Endodermal cell (in vitro differentiated cells): ENCODE measurements at regions not wholly inside any gene's neighbourhood (a gene's known extent, or its start where the extent isn't known, plus 50 kb on each side); places are given as distances from the start of the nearest gene placed in this dataset.

Experiments used
- DNase-seq: peaks from one replicate; pipeline ENCODE4 v3.0.0-alpha.2; 2017
- H3K27ac ChIP-seq: 2 replicates; pipeline ENCODE4 v1.5.1; 2013; ENCODE audit warnings: mild to moderate bottlenecking, low read depth, low read length, moderate library complexity
- H3K27me3 ChIP-seq: 2 replicates; pipeline ENCODE4 v1.6.1; 2013; ENCODE audit warnings: mild to moderate bottlenecking, low read length, moderate library complexity; ENCODE audit not compliant: insufficient read depth, control insufficient read depth, poor library complexity, severe bottlenecking
- H3K36me3 ChIP-seq: 2 replicates; pipeline ENCODE4 v1.7.0; 2013; ENCODE audit warnings: mild to moderate bottlenecking, low read length, moderate library complexity; ENCODE audit not compliant: control insufficient read depth, insufficient read depth
- H3K4me1 ChIP-seq: one replicate; pipeline ENCODE4 v1.7.0; 2013; ENCODE audit warnings: low read length; ENCODE audit not compliant: control insufficient read depth, insufficient read depth
- H3K4me3 ChIP-seq: 2 replicates; pipeline ENCODE4 v1.5.1; 2013; ENCODE audit warnings: mild to moderate bottlenecking, low read length, moderate library complexity
- H3K9ac ChIP-seq: 2 replicates; pipeline ENCODE4 v1.6.1; 2013; ENCODE audit warnings: mild to moderate bottlenecking, low read length, moderate library complexity; ENCODE audit not compliant: poor library complexity, severe bottlenecking; ENCODE audit errors: extremely low read depth
- H3K9me3 ChIP-seq: 2 replicates; pipeline ENCODE4 v1.6.1; 2013; ENCODE audit warnings: mild to moderate bottlenecking, low read length, moderate library complexity; ENCODE audit not compliant: control insufficient read depth
- H3K27ac Mint-ChIP-seq: 2 replicates; pipeline ENCODE4 v1.8.0; 2020; ENCODE audit warnings: mixed read lengths
- H3K27me3 Mint-ChIP-seq: 2 replicates; pipeline ENCODE4 v1.8.0; 2021; ENCODE audit warnings: mild to moderate bottlenecking, mixed read lengths; ENCODE audit not compliant: insufficient read depth
- H3K36me3 Mint-ChIP-seq: 2 replicates; pipeline ENCODE4 v1.8.0; 2020; ENCODE audit warnings: low read depth, mixed read lengths
- H3K4me1 Mint-ChIP-seq: 2 replicates; pipeline ENCODE4 v1.8.0; 2020; ENCODE audit warnings: mixed read lengths
- H3K4me3 Mint-ChIP-seq: 2 replicates; pipeline ENCODE4 v1.8.0; 2020; ENCODE audit warnings: mild to moderate bottlenecking, moderate library complexity, mixed read lengths
- H3K9me3 Mint-ChIP-seq: 2 replicates; pipeline ENCODE4 v1.8.0; 2020; ENCODE audit warnings: mild to moderate bottlenecking, mixed read lengths
- WGBS, 2 experiments: methylation state at CpG; one replicate each; pipeline versions ENCODE4 v1.1.5 to v1.1.7; 2013; ENCODE audit warnings: missing lambda C conversion rate in 2 of 2, mixed read lengths in 1 of 2; ENCODE audit not compliant: insufficient coverage in 1 of 2, insufficient read length in 1 of 2; 5-methylcytosine and 5-hydroxymethylcytosine counted together
- TF ChIP-seq, protein P1 (sequence below): fragments of 200-600 bp; sonication (generic); conservative IDR thresholded peaks from 2 replicates; pipeline ENCODE4 v1.5.0; 2021; ENCODE audit warnings: antibody characterized with exemption, mild to moderate bottlenecking

DNA sequence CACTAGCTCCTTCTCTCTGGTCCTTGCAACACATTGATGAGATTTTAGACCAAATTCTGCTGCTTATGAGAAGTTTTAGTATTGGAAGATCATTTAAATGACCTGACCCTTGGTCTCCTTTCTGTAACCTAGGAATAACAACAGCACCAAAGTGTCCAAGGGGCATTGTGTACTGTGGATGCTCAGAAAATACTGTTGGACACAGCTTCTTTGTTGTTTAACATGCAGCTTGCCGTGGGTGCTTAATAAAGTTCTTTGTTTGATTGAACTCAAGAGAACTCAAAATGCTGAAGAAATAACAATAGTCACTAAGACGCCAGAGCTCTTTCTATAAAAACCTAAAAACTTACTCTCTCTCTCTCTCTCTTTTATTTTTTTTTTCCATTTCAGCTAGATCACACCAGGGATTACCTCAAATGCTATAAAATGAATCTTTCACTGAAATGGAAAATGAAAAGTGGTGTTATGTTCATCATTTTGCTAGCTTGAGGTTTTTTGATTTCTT lies 548.9 kb upstream of the CDH8 start:
- H3K4me1 Mint-ChIP-seq, result peaks cover 6% of the 10 kb centered on the region
- H3K27ac Mint-ChIP-seq, result no peak overlapping the region

DNA sequence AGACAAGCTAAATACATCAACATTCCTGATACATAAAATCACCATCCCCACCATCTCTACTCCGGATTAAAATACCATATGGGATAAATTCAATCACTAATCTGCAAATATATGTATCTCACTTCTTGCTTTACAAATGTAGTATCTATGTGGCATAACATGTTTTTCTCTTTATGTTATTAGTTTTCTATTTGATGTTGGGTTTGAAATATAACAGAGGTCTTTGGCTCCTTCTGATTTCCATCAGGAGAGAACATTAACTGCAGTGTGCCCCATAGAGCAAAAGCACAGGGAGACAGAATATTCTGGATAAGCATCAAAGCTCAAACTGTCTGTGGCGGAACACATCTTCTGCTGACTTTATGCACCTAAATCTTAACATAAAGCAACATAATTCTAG lies 547.2 kb upstream of the CDH8 start:
- no peak overlapping the region for H3K4me3 ChIP-seq
- H3K27me3 ChIP-seq, result no peaks in the 10 kb centered on the region
- H3K9ac ChIP-seq, result no peak overlapping the region
- peaks cover 14% of the 10 kb centered on the region for H3K9me3 ChIP-seq
- no peak overlapping the region for H3K4me3 Mint-ChIP-seq
- H3K27ac Mint-ChIP-seq, result peak overlapping the region; percentile 13
- no peaks in the 10 kb centered on the region for H3K36me3 ChIP-seq
- no peaks in the 10 kb centered on the region for H3K27me3 Mint-ChIP-seq
- no peak for DNase-seq
- TF ChIP-seq, protein P1, sequence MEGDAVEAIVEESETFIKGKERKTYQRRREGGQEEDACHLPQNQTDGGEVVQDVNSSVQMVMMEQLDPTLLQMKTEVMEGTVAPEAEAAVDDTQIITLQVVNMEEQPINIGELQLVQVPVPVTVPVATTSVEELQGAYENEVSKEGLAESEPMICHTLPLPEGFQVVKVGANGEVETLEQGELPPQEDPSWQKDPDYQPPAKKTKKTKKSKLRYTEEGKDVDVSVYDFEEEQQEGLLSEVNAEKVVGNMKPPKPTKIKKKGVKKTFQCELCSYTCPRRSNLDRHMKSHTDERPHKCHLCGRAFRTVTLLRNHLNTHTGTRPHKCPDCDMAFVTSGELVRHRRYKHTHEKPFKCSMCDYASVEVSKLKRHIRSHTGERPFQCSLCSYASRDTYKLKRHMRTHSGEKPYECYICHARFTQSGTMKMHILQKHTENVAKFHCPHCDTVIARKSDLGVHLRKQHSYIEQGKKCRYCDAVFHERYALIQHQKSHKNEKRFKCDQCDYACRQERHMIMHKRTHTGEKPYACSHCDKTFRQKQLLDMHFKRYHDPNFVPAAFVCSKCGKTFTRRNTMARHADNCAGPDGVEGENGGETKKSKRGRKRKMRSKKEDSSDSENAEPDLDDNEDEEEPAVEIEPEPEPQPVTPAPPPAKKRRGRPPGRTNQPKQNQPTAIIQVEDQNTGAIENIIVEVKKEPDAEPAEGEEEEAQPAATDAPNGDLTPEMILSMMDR, result no peak
- WGBS, 2 experiments, result 91% methylated on average over 2 of the region's 2 CpGs; no CpG with 5 or more reads in 1 of the 2 experiments
- peaks cover 6% of the 10 kb centered on the region for H3K4me1 Mint-ChIP-seq
- H3K9me3 Mint-ChIP-seq, result peaks cover 10% of the 10 kb centered on the region
- H3K36me3 Mint-ChIP-seq, result no peaks in the 10 kb centered on the region
- H3K4me1 ChIP-seq, result no peaks in the 10 kb centered on the region
- no peak overlapping the region for H3K27ac ChIP-seq

More for the DNA sequence above, 548.9 kb upstream of the CDH8 start:
- Histone ChIP-seq H3K4me1 (no peaks in the 10 kb centered on the region), H3K4me3 (no peak overlapping the region), H3K27me3 (no peaks in the 10 kb centered on the region), H3K36me3 (no peaks in the 10 kb centered on the region), H3K9me3 (peaks cover 14% of the 10 kb centered on the region), H3K9ac (no peak overlapping the region), H3K27ac (no peak overlapping the region)
- Mint-ChIP-seq H3K36me3 (no peaks in the 10 kb centered on the region), H3K9me3 (peaks cover 10% of the 10 kb centered on the region), H3K4me3 (no peak overlapping the region), H3K27me3 (no peaks in the 10 kb centered on the region)
- no peak for DNase-seq
- TF ChIP-seq, protein P1, result no peak
- 75 to 86% methylated on average over 1 to 2 of the region's 2 CpGs for WGBS, 2 experiments

DNA sequence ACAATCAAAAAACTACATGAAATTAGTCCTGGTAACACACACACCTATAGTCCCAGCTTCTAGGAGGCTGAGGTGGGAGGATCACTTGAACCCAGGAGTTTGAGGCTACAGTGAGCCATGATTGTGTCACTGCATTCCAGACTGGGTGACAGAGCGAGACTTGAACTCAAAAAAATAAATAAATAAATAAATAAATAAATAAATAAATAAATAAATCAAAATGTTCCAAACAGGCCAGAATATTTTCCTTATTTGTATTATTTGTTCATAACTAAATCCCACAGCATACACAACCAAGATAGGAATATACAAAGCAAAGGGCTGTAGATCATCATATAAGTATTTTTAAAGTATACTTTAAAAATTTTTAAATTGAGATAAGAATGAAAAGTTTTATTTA lies 537.2 kb upstream of the CDH8 start:
- Histone ChIP-seq H3K27ac (no peak overlapping the region), H3K36me3 (no peaks in the 10 kb centered on the region), H3K9me3 (no peaks in the 10 kb centered on the region), H3K9ac (no peak overlapping the region), H3K4me1 (no peaks in the 10 kb centered on the region), H3K27me3 (no peaks in the 10 kb centered on the region), H3K4me3 (no peak overlapping the region)
- no peak overlapping the region for H3K4me3 Mint-ChIP-seq
- no peak for DNase-seq
- H3K4me1 Mint-ChIP-seq, result no peaks in the 10 kb centered on the region
- no peaks in the 10 kb centered on the region for H3K27me3 Mint-ChIP-seq
- TF ChIP-seq, protein P1, result no peak
- no CpG with 5 or more reads among the region's 1 CpG for WGBS, 2 experiments
- no peak overlapping the region for H3K27ac Mint-ChIP-seq
- H3K9me3 Mint-ChIP-seq, result no peaks in the 10 kb centered on the region
- H3K36me3 Mint-ChIP-seq, result no peaks in the 10 kb centered on the region
